CD4-positive, alpha-beta T cell (primary cell): ENCODE measurements at regions not wholly inside any gene's neighbourhood (a gene's known extent, or its start where the extent isn't known, plus 50 kb on each side); places are given as distances from the start of the nearest gene placed in this dataset.
A peak's percentile ranks its signal among the peaks of the same experiment; 100 is the strongest.

Experiments
- ATAC-seq: fragments of 200-7000 bp; cut with Tn5 transposase; one replicate; pipeline ENCODE4 v1.10.0; 2022; ENCODE audit warnings: mild to moderate bottlenecking; ENCODE audit not compliant: poor library complexity
- CTCF ChIA-PET: fragments of 350-600 bp; sonication (Branson Sonifier 250); formaldehyde crosslinking; loops from one replicate; lab custom pipeline; 2021; ENCODE audit warnings: antibody characterized with exemption, inconsistent platforms; lab: Charles Lee
- POLR2A ChIA-PET: fragments of 350-600 bp; sonication (Branson Sonifier 250); formaldehyde crosslinking; loops from one replicate; lab custom pipeline; 2021; ENCODE audit warnings: antibody characterized with exemption, inconsistent platforms; lab: Charles Lee
- DNase-seq, 14 experiments: peaks; one replicate each; pipeline ENCODE4 v3.0.0-alpha.2; 2013 to 2020; ENCODE audit warnings: mixed read lengths in 2 of 14
- H3K27ac ChIP-seq, 2 donors: one replicate each; pipeline versions ENCODE4 v1.5.1 to v1.7.0; 2013; ENCODE audit warnings: low read length in 2 of 2, low read depth in 1 of 2, mild to moderate bottlenecking in 1 of 2
- H3K27me3 ChIP-seq, 2 experiments: 1 replicate in 1 of 2; 2 replicates in 1 of 2; pipeline versions ENCODE4 v1.6.1 to v1.7.0; 2013; ENCODE audit warnings: low read length in 2 of 2, control low read depth in 1 of 2, mild to moderate bottlenecking in 1 of 2, moderate library complexity in 1 of 2; ENCODE audit not compliant: insufficient read depth in 2 of 2, control insufficient read depth in 1 of 2
- H3K36me3 ChIP-seq: one replicate; pipeline ENCODE4 v1.6.1; 2013; ENCODE audit warnings: low read length, control low read depth; ENCODE audit not compliant: insufficient read depth
- H3K4me1 ChIP-seq: one replicate; pipeline ENCODE4 v1.6.1; 2013; ENCODE audit warnings: low read length, control low read depth; ENCODE audit not compliant: insufficient read depth
- H3K4me3 ChIP-seq: one replicate; pipeline ENCODE4 v1.5.1; 2013; ENCODE audit warnings: mild to moderate bottlenecking, low read length, moderate library complexity
- H3K9me3 ChIP-seq, 2 experiments: 1 replicate in 1 of 2; 2 replicates in 1 of 2; pipeline versions ENCODE4 v1.6.1 to v1.7.0; 2013; ENCODE audit warnings: low read length in 2 of 2, mild to moderate bottlenecking in 2 of 2, control low read depth in 1 of 2, moderate library complexity in 1 of 2; ENCODE audit not compliant: control insufficient read depth in 1 of 2, insufficient read depth in 1 of 2
- H3K27ac Mint-ChIP-seq: one replicate; pipeline ENCODE4 v1.8.0; 2020; ENCODE audit warnings: mixed read lengths
- H3K27me3 Mint-ChIP-seq: one replicate; pipeline ENCODE4 v1.8.0; 2021; ENCODE audit warnings: mixed read lengths
- H3K36me3 Mint-ChIP-seq: one replicate; pipeline ENCODE4 v1.8.0; 2021; ENCODE audit warnings: low read depth, mixed read lengths
- H3K4me1 Mint-ChIP-seq: one replicate; pipeline ENCODE4 v1.8.0; 2021; ENCODE audit warnings: low read depth, mixed read lengths
- H3K4me3 Mint-ChIP-seq: one replicate; pipeline ENCODE4 v1.8.0; 2020; ENCODE audit warnings: mild to moderate bottlenecking, mixed read lengths
- H3K9me3 Mint-ChIP-seq: one replicate; pipeline ENCODE4 v1.8.0; 2020; ENCODE audit warnings: mixed read lengths
- CTCF ChIP-seq: fragments of 200-600 bp; IDR thresholded peaks from one replicate; pipeline ENCODE4 v1.8.0; 2022; ENCODE audit warnings: antibody characterized with exemption, mild to moderate bottlenecking
- intact Hi-C, 2 experiments: fragments of 100-400 bp; cut with DNase I in 1 of 2; cut with micrococcal nuclease in 1 of 2; formaldehyde crosslinking; loops; one replicate each; pipeline versions ENCODE4 v1.15.1 to v1.9.0; 2023 to 2025; cut with DNase I, micrococcal nuclease

- Histone ChIP-seq H3K4me1 (peaks cover 88% of the 10 kb centered on the region), H3K9me3 (peaks cover 0 to 3% of the 10 kb centered on the region in 2 experiments), H3K4me3 (no peak overlapping the region), H3K27ac (peak overlapping the region; percentile 63 to 83), H3K27me3 (no peaks in the 10 kb centered on the region), H3K36me3 (no peaks in the 10 kb centered on the region)
- Mint-ChIP-seq H3K4me3 (peak overlapping the region; percentile 43), H3K36me3 (no peaks in the 10 kb centered on the region), H3K9me3 (peaks cover 2% of the 10 kb centered on the region), H3K4me1 (peaks cover 87% of the 10 kb centered on the region), H3K27ac (peak overlapping the region; percentile 96), H3K27me3 (no peaks in the 10 kb centered on the region)
- DNase-seq (peak in 3 of 14 experiments; percentile 53 to 71 (median 53)), ATAC-seq (peak; percentile 46)
- intact Hi-C loops = loop anchor here in 1 of 2 experiments (10.0 kb wide), 1 partner anchor 742 kb away; no protein-coding TSS in a partner anchor
- CTCF ChIA-PET = interaction anchor here (0.8 to 2.5 kb wide), 6 partner anchors 10 to 118 kb away, joined by 3 to 11 read pairs (median 5); no protein-coding TSS in a partner anchor
- TF ChIP-seq CTCF = no peak
- POLR2A ChIA-PET = interaction anchor here (0.6 to 5.1 kb wide), 14 partner anchors 8 to 1197 kb away, joined by 3 to 68 read pairs (median 4); no protein-coding TSS in a partner anchor
These were observed 168.7 kb upstream of the ITGB1 start for GRCh38 chr10:33126742-33127141.

GRCh38 chr10:33125522-33126517 lies 167.8 kb upstream of the ITGB1 start:
- Histone ChIP-seq H3K4me3 (no peak overlapping the region), H3K9me3 (peaks cover 0 to 3% of the 10 kb centered on the region in 2 experiments), H3K27ac (peak overlapping the region; percentile 63 to 83), H3K27me3 (no peaks in the 10 kb centered on the region), H3K4me1 (peaks cover 87% of the 10 kb centered on the region), H3K36me3 (no peaks in the 10 kb centered on the region)
- Mint-ChIP-seq H3K9me3 (peaks cover 2% of the 10 kb centered on the region), H3K27me3 (no peaks in the 10 kb centered on the region), H3K4me3 (peak overlapping the region; percentile 65), H3K4me1 (peaks cover 90% of the 10 kb centered on the region), H3K27ac (peak overlapping the region; percentile 96), H3K36me3 (no peaks in the 10 kb centered on the region)
- ChIA-PET POLR2A (interaction anchor here (0.5 to 5.1 kb wide), 15 partner anchors 9 to 1196 kb away, joined by 3 to 68 read pairs (median 4); no protein-coding TSS in a partner anchor), CTCF (interaction anchor here (0.8 to 2.5 kb wide), 6 partner anchors 10 to 117 kb away, joined by 3 to 11 read pairs (median 5); no protein-coding TSS in a partner anchor)
- TF ChIP-seq CTCF = no peak
- ATAC-seq (peak; percentile 89), DNase-seq (peak in 9 of 14 experiments; percentile 26 to 86 (median 49))
- intact Hi-C loops = loop anchor here in 1 of 2 experiments (10.0 kb wide), 1 partner anchor 741 kb away; no protein-coding TSS in a partner anchor

- H3K27ac ChIP-seq = peak overlapping the region in 1 of 2 donors; percentile 83
- H3K4me3 ChIP-seq = no peak overlapping the region
- Mint-ChIP-seq H3K27me3 (no peaks in the 10 kb centered on the region), H3K27ac (peak overlapping the region; percentile 96), H3K4me1 (peaks cover 92% of the 10 kb centered on the region), H3K4me3 (no peak overlapping the region), H3K9me3 (peaks cover 2% of the 10 kb centered on the region), H3K36me3 (no peaks in the 10 kb centered on the region)
- peaks cover 84% of the 10 kb centered on the region for H3K4me1 ChIP-seq
- no peaks in the 10 kb centered on the region for H3K36me3 ChIP-seq
- no peak for ATAC-seq
- peaks cover 0 to 3% of the 10 kb centered on the region in 2 experiments for H3K9me3 ChIP-seq
- intact Hi-C loops = loop anchor here in 1 of 2 experiments (10.0 kb wide), 1 partner anchor 740 kb away; no protein-coding TSS in a partner anchor
- DNase-seq = no peak
- H3K27me3 ChIP-seq = no peaks in the 10 kb centered on the region
- CTCF ChIA-PET = interaction anchor here (1.5 to 1.7 kb wide), 2 partner anchors 31 to 116 kb away, joined by 5 to 6 read pairs; no protein-coding TSS in a partner anchor
- POLR2A ChIA-PET = interaction anchor here (1.0 to 5.1 kb wide), 2 partner anchors 14 to 18 kb away, joined by 4 to 68 read pairs; no protein-coding TSS in a partner anchor
- TF ChIP-seq CTCF = no peak
These were observed 167.1 kb upstream of the ITGB1 start for GRCh38 chr10:33125111-33125510.
